ENCODE measurements at regions not wholly inside any gene's neighbourhood (a gene's known extent, or its start where the extent isn't known, plus 50 kb on each side); places are given as distances from the start of the nearest gene placed in this dataset.

DNA sequence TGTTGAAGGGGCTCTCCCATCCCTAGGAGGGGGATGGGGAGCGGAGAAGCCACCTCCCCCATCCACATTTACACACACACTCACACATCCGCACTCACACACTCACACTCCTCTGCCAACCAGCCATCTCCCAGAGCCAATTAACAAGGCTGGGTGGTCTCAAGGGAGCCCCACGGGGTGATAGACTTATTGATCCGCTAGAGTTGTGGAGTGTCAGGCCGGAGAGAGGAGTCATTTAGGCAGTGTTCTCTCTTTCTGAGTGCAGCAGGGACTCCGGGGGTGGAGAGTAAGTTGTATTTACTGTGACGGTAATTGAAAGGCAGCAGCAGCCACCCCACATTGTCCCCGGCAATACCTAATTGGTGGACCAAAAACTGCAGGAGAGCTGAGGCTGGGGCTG is 61.6 kb downstream of the KLHDC7A start:
- ChIA-PET CTCF (ENCODE audit: partially characterized antibody) (interaction anchor here (1.1 to 50.4 kb wide), 2 partner anchors 29 to 45 kb away, joined by 3 to 984 read pairs; no protein-coding TSS in a partner anchor), POLR2A (ENCODE audit: partially characterized antibody) (interaction anchor here (0.7 kb wide), 1 partner anchor 366 kb away, joined by 3 read pairs; no protein-coding TSS in a partner anchor)
- H3K9ac ChIP-seq (replicated peaks in 1 of 4; ENCODE audit: extremely low read depth in 1 of 4, low read depth in 3 of 4, low read length in 3 of 4) = no peak overlapping the region
- H2BK12ac ChIP-seq (ENCODE audit: low read depth, low read length) = peak overlapping the region; percentile 86
- peak overlapping the region in 3 of 4 experiments; percentile 2 to 18 (median 14); a peak in 4 of 8 replicates for H3K4me3 ChIP-seq (ENCODE audit: extremely low read depth in 1 of 4, insufficient read depth in 2 of 4, low read depth in 3 of 4, low read length in 4 of 4)
- H3K23ac ChIP-seq (ENCODE audit: insufficient read length) = no peak overlapping the region
- no peak overlapping the region for H4K8ac ChIP-seq (ENCODE audit: extremely low read depth, insufficient read depth, low read length)
- TF ChIP-seq YY1 (IDR thresholded peaks at IDR 0.05; ENCODE audit: low read depth, low read length) (no peak), CHD2 (IDR thresholded peaks at IDR 0.05; ENCODE audit: low read length) (no peak), ZNF274 (IDR thresholded peaks at IDR 0.05; ENCODE audit: borderline replicate concordance, extremely low read depth, low read length) (no peak), ASH2L (IDR thresholded peaks at IDR 0.05; ENCODE audit: low read length) (peak; percentile 90)
- H4K5ac ChIP-seq (ENCODE audit: insufficient read length, low read depth, low read length) = no peak overlapping the region
- H3K79me1 ChIP-seq (ENCODE audit: low read depth, low read length) = no peaks in the 10 kb centered on the region
- H4K91ac ChIP-seq (replicated peaks; ENCODE audit: insufficient read length, low read length) = no peak overlapping the region
- DNase-seq (ENCODE audit: low read depth in 1 of 2, low spot score in 2 of 2) (no peak), FAIRE-seq (no peak)
- 0 out of 2 replicates have a peak overlapping the region, but pooled peaks have one; percentile 63 for H2BK15ac ChIP-seq (ENCODE audit: low read length)
- no peak overlapping the region for H3K14ac ChIP-seq (ENCODE audit: insufficient read length)
- H3K79me2 ChIP-seq (ENCODE audit: control insufficient read depth in 1 of 2, insufficient read depth in 2 of 2, low read length in 2 of 2) = no peaks in the 10 kb centered on the region
- no peaks in the 10 kb centered on the region; the same call in 1 of the 2 replicates for H3K23me2 ChIP-seq (ENCODE audit: low read depth, low read length)
- H2AK5ac ChIP-seq (ENCODE audit: low read depth, low read length) = no peak overlapping the region
- H2BK20ac ChIP-seq (ENCODE audit: low read length) = peak overlapping the region; percentile 51; the same call in 1 of the 2 replicates
- H4K20me1 ChIP-seq (replicated peaks in 1 of 2; ENCODE audit: control insufficient read depth in 1 of 2, insufficient read depth in 2 of 2, low read length in 2 of 2) = no peaks in the 10 kb centered on the region
- H3K27ac ChIP-seq (ENCODE audit: low read depth, low read length) = no peak overlapping the region
- H3K36me3 ChIP-seq (ENCODE audit: control insufficient read depth in 2 of 4, insufficient read depth in 4 of 4, low read length in 3 of 4) = no peaks in the 10 kb centered on the region
- WGBS, 2 experiments (ENCODE audit: extremely low coverage in 1 of 2, insufficient coverage in 1 of 2, insufficient read length in 1 of 2, insufficient replicate concordance in 2 of 2, low coverage in 1 of 2, low lambda C conversion rate in 2 of 2, missing lambda C conversion rate in 1 of 2) = 53% methylated on average over 8 of the region's 8 CpGs; no CpG with 5 or more reads in 1 of the 2 experiments
- H2BK120ac ChIP-seq (replicated peaks; ENCODE audit: low read depth, low read length) = no peak overlapping the region
- no peak overlapping the region; the same call in 1 of the 2 replicates for H3K18ac ChIP-seq (ENCODE audit: extremely low read depth, low read length)
- peaks cover 0 to 6% of the 10 kb centered on the region in 2 experiments; a peak in 1 of 4 replicates for H3K9me3 ChIP-seq (ENCODE audit: insufficient read depth in 2 of 2, low read depth in 1 of 2, low read length in 1 of 2)
- H2BK5ac ChIP-seq (ENCODE audit: low read depth, low read length) = 0 out of 2 replicates have a peak overlapping the region, but pooled peaks have one; percentile 17
- peaks cover 0 to 7% (median 0%) of the 10 kb centered on the region in 4 experiments; a peak in 4 of 7 replicates for H3K27me3 ChIP-seq (replicated peaks in 1 of 4; ENCODE audit: control insufficient read depth in 3 of 4, extremely low read depth in 1 of 4, insufficient read depth in 3 of 4, low read length in 3 of 4)
- H2AFZ ChIP-seq (ENCODE audit: low read length) = no peak overlapping the region
- no peak overlapping the region for H3K4ac ChIP-seq (replicated peaks; ENCODE audit: insufficient read length, low read depth, low read length)
- H3K56ac ChIP-seq (replicated peaks; ENCODE audit: insufficient read length, low read depth, low read length) = no peak overlapping the region
- peaks cover 0 to 7% (median 3%) of the 10 kb centered on the region in 4 experiments; a peak in 5 of 7 replicates for H3K4me1 ChIP-seq (replicated peaks in 1 of 4; ENCODE audit: control insufficient read depth in 3 of 4, insufficient read depth in 4 of 4, low read length in 3 of 4)
- H3K4me2 ChIP-seq (ENCODE audit: insufficient read depth in 1 of 2, low read depth in 2 of 2, low read length in 2 of 2) = peak overlapping the region; percentile 45 to 49
